ENCODE measurements at regions not wholly inside any gene's neighbourhood (a gene's known extent, or its start where the extent isn't known, plus 50 kb on each side); places are given as distances from the start of the nearest gene placed in this dataset.

GRCh38 chr9:89872913-89873707, 268.3 kb downstream of the GADD45G start:
- Histone ChIP-seq H3K27me3 (ENCODE audit: control insufficient read depth in 1 of 2, insufficient read depth in 2 of 2, low read length in 2 of 2) (no peaks in the 10 kb centered on the region), H3K4me1 (ENCODE audit: control insufficient read depth in 2 of 2, insufficient read depth in 2 of 2, low read length in 1 of 2) (peaks cover 3 to 19% of the 10 kb centered on the region in 2 donors), H3K9me3 (ENCODE audit: control insufficient read depth in 2 of 2, insufficient read depth in 1 of 2, low read depth in 1 of 2, low read length in 1 of 2) (no peaks in the 10 kb centered on the region), H3K4me3 (ENCODE audit: low read depth in 1 of 2, low read length in 2 of 2) (no peak overlapping the region), H3K27ac (ENCODE audit: low read depth in 2 of 2, low read length in 1 of 2) (no peak overlapping the region), H3K36me3 (ENCODE audit: control insufficient read depth in 2 of 2, insufficient read depth in 2 of 2, low read length in 1 of 2) (no peaks in the 10 kb centered on the region)
- WGBS, 2 donors, result 73 to 86% methylated on average over 11 of the region's 11 CpGs

GRCh38 chr9:89873801-89874200, 269.0 kb downstream of the GADD45G start:
- Histone ChIP-seq H3K4me3 (ENCODE audit: low read depth in 1 of 2, low read length in 2 of 2) (no peak overlapping the region), H3K27ac (ENCODE audit: low read depth in 2 of 2, low read length in 1 of 2) (no peak overlapping the region), H3K4me1 (ENCODE audit: control insufficient read depth in 2 of 2, insufficient read depth in 2 of 2, low read length in 1 of 2) (peaks cover 3 to 23% of the 10 kb centered on the region in 2 donors), H3K36me3 (ENCODE audit: control insufficient read depth in 2 of 2, insufficient read depth in 2 of 2, low read length in 1 of 2) (no peaks in the 10 kb centered on the region), H3K9me3 (ENCODE audit: control insufficient read depth in 2 of 2, insufficient read depth in 1 of 2, low read depth in 1 of 2, low read length in 1 of 2) (no peaks in the 10 kb centered on the region), H3K27me3 (ENCODE audit: control insufficient read depth in 1 of 2, insufficient read depth in 2 of 2, low read length in 2 of 2) (no peaks in the 10 kb centered on the region)
- 94 to 97% methylated on average over 8 of the region's 8 CpGs for WGBS, 2 donors

GRCh38 chr9:89874351-89875321, 269.8 kb downstream of the GADD45G start:
- H3K27ac ChIP-seq (ENCODE audit: low read depth in 2 of 2, low read length in 1 of 2), result peak overlapping the region; percentile 53 to 69
- no peak overlapping the region for H3K4me3 ChIP-seq (ENCODE audit: low read depth in 1 of 2, low read length in 2 of 2)
- H3K27me3 ChIP-seq (ENCODE audit: control insufficient read depth in 1 of 2, insufficient read depth in 2 of 2, low read length in 2 of 2), result no peaks in the 10 kb centered on the region
- WGBS, 2 donors, result 40 to 52% methylated on average over 18 of the region's 18 CpGs
- H3K36me3 ChIP-seq (ENCODE audit: control insufficient read depth in 2 of 2, insufficient read depth in 2 of 2, low read length in 1 of 2), result no peaks in the 10 kb centered on the region
- peaks cover 3 to 26% of the 10 kb centered on the region in 2 donors for H3K4me1 ChIP-seq (ENCODE audit: control insufficient read depth in 2 of 2, insufficient read depth in 2 of 2, low read length in 1 of 2)
- no peaks in the 10 kb centered on the region for H3K9me3 ChIP-seq (ENCODE audit: control insufficient read depth in 2 of 2, insufficient read depth in 1 of 2, low read depth in 1 of 2, low read length in 1 of 2)

GRCh38 chr9:89877051-89878002, 272.5 kb downstream of the GADD45G start:
- Histone ChIP-seq H3K4me3 (ENCODE audit: low read depth in 1 of 2, low read length in 2 of 2) (no peak overlapping the region), H3K4me1 (ENCODE audit: control insufficient read depth in 2 of 2, insufficient read depth in 2 of 2, low read length in 1 of 2) (peaks cover 3 to 31% of the 10 kb centered on the region in 2 donors), H3K9me3 (ENCODE audit: control insufficient read depth in 2 of 2, insufficient read depth in 1 of 2, low read depth in 1 of 2, low read length in 1 of 2) (no peaks in the 10 kb centered on the region), H3K27ac (ENCODE audit: low read depth in 2 of 2, low read length in 1 of 2) (no peak overlapping the region), H3K27me3 (ENCODE audit: control insufficient read depth in 1 of 2, insufficient read depth in 2 of 2, low read length in 2 of 2) (no peaks in the 10 kb centered on the region), H3K36me3 (ENCODE audit: control insufficient read depth in 2 of 2, insufficient read depth in 2 of 2, low read length in 1 of 2) (no peaks in the 10 kb centered on the region)
- WGBS, 2 donors, result 81 to 85% methylated on average over 18 of the region's 18 CpGs

DNA sequence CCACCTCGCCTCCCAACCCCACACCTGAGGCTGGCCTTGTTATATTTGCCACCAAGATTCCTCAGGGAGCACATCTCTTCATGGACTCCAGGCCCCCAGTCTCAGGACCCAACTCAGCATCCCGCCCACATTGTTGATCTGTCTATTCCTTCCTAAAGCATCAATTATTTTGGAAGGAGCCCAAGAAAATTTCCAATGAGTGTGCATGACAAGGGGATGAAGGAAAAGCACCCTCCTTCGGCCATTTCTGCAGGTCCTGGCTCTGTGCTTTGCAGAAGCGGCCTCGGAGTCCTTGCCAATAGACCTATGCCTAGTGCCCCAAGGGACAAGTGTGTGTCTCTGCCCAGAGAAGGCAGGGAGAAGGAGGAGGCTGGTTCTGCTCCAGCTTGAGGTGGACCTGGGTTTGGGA, 273.2 kb downstream of the GADD45G start:
- Histone ChIP-seq H3K4me3 (ENCODE audit: low read depth in 1 of 2, low read length in 2 of 2) (no peak overlapping the region), H3K36me3 (ENCODE audit: control insufficient read depth in 2 of 2, insufficient read depth in 2 of 2, low read length in 1 of 2) (no peaks in the 10 kb centered on the region), H3K4me1 (ENCODE audit: control insufficient read depth in 2 of 2, insufficient read depth in 2 of 2, low read length in 1 of 2) (peaks cover 3 to 30% of the 10 kb centered on the region in 2 donors), H3K9me3 (ENCODE audit: control insufficient read depth in 2 of 2, insufficient read depth in 1 of 2, low read depth in 1 of 2, low read length in 1 of 2) (no peaks in the 10 kb centered on the region), H3K27ac (ENCODE audit: low read depth in 2 of 2, low read length in 1 of 2) (no peak overlapping the region), H3K27me3 (ENCODE audit: control insufficient read depth in 1 of 2, insufficient read depth in 2 of 2, low read length in 2 of 2) (no peaks in the 10 kb centered on the region)
- WGBS, 2 donors, result 86 to 88% methylated on average over 5 of the region's 5 CpGs

GRCh38 chr9:89878687-89879086, 273.9 kb downstream of the GADD45G start:
- no peaks in the 10 kb centered on the region for H3K36me3 ChIP-seq (ENCODE audit: control insufficient read depth in 2 of 2, insufficient read depth in 2 of 2, low read length in 1 of 2)
- no peak overlapping the region for H3K4me3 ChIP-seq (ENCODE audit: low read depth in 1 of 2, low read length in 2 of 2)
- no peak overlapping the region for H3K27ac ChIP-seq (ENCODE audit: low read depth in 2 of 2, low read length in 1 of 2)
- no peaks in the 10 kb centered on the region for H3K27me3 ChIP-seq (ENCODE audit: control insufficient read depth in 1 of 2, insufficient read depth in 2 of 2, low read length in 2 of 2)
- no peaks in the 10 kb centered on the region for H3K9me3 ChIP-seq (ENCODE audit: control insufficient read depth in 2 of 2, insufficient read depth in 1 of 2, low read depth in 1 of 2, low read length in 1 of 2)
- H3K4me1 ChIP-seq (ENCODE audit: control insufficient read depth in 2 of 2, insufficient read depth in 2 of 2, low read length in 1 of 2), result peaks cover 3 to 27% of the 10 kb centered on the region in 2 donors
- WGBS, 2 donors, result 68 to 70% methylated on average over 6 of the region's 6 CpGs

- H3K4me1 ChIP-seq (ENCODE audit: control insufficient read depth in 2 of 2, insufficient read depth in 2 of 2, low read length in 1 of 2), result peaks cover 0 to 22% of the 10 kb centered on the region in 2 donors
- no peak overlapping the region for H3K27ac ChIP-seq (ENCODE audit: low read depth in 2 of 2, low read length in 1 of 2)
- no peak overlapping the region for H3K4me3 ChIP-seq (ENCODE audit: low read depth in 1 of 2, low read length in 2 of 2)
- H3K36me3 ChIP-seq (ENCODE audit: control insufficient read depth in 2 of 2, insufficient read depth in 2 of 2, low read length in 1 of 2), result no peaks in the 10 kb centered on the region
- no peaks in the 10 kb centered on the region for H3K9me3 ChIP-seq (ENCODE audit: control insufficient read depth in 2 of 2, insufficient read depth in 1 of 2, low read depth in 1 of 2, low read length in 1 of 2)
- no peaks in the 10 kb centered on the region for H3K27me3 ChIP-seq (ENCODE audit: control insufficient read depth in 1 of 2, insufficient read depth in 2 of 2, low read length in 2 of 2)
- 76 to 87% methylated on average over 6 of the region's 6 CpGs for WGBS, 2 donors
Measured at GRCh38 chr9:89879276-89879675, 274.5 kb downstream of the GADD45G start.

- Histone ChIP-seq H3K4me1 (ENCODE audit: control insufficient read depth in 2 of 2, insufficient read depth in 2 of 2, low read length in 1 of 2) (peaks cover 0 to 17% of the 10 kb centered on the region in 2 donors), H3K9me3 (ENCODE audit: control insufficient read depth in 2 of 2, insufficient read depth in 1 of 2, low read depth in 1 of 2, low read length in 1 of 2) (no peaks in the 10 kb centered on the region), H3K27ac (ENCODE audit: low read depth in 2 of 2, low read length in 1 of 2) (no peak overlapping the region), H3K36me3 (ENCODE audit: control insufficient read depth in 2 of 2, insufficient read depth in 2 of 2, low read length in 1 of 2) (no peaks in the 10 kb centered on the region), H3K27me3 (ENCODE audit: control insufficient read depth in 1 of 2, insufficient read depth in 2 of 2, low read length in 2 of 2) (no peaks in the 10 kb centered on the region), H3K4me3 (ENCODE audit: low read depth in 1 of 2, low read length in 2 of 2) (no peak overlapping the region)
- 82 to 84% methylated on average over 8 of the region's 8 CpGs for WGBS, 2 donors
Measured at GRCh38 chr9:89879701-89880100, 274.9 kb downstream of the GADD45G start.

DNA sequence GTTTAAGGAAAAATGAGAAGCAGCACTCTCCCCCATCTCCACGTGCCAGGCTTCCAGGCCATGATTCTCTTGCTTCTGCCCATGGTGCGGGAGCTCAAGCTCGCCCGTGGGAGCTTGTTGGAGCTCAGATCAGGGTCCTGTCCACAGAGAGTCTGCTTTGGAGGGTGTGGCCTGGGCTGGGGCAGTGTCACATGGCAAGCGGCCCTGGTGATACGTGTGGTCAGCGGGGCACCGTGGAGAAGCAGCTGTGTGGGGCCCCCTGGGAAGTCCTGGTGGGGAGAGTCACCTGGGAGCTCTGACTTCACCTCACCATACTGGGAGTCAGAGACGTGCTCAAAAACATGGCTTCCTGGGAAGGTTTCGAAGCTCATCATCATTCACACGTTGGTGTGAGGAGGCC, 275.3 kb downstream of the GADD45G start:
- H3K9me3 ChIP-seq (ENCODE audit: control insufficient read depth in 2 of 2, insufficient read depth in 1 of 2, low read depth in 1 of 2, low read length in 1 of 2), result no peaks in the 10 kb centered on the region
- H3K36me3 ChIP-seq (ENCODE audit: control insufficient read depth in 2 of 2, insufficient read depth in 2 of 2, low read length in 1 of 2), result no peaks in the 10 kb centered on the region
- peaks cover 0 to 16% of the 10 kb centered on the region in 2 donors for H3K4me1 ChIP-seq (ENCODE audit: control insufficient read depth in 2 of 2, insufficient read depth in 2 of 2, low read length in 1 of 2)
- no peak overlapping the region for H3K27ac ChIP-seq (ENCODE audit: low read depth in 2 of 2, low read length in 1 of 2)
- 85 to 88% methylated on average over 11 of the region's 11 CpGs for WGBS, 2 donors
- H3K27me3 ChIP-seq (ENCODE audit: control insufficient read depth in 1 of 2, insufficient read depth in 2 of 2, low read length in 2 of 2), result no peaks in the 10 kb centered on the region
- no peak overlapping the region for H3K4me3 ChIP-seq (ENCODE audit: low read depth in 1 of 2, low read length in 2 of 2)
